CD4-positive, alpha-beta T cell treated with Interleukin-17A for 1 hour (primary cell): ENCODE measurements at regions not wholly inside any gene's neighbourhood (a gene's known extent, or its start where the extent isn't known, plus 50 kb on each side); places are given as distances from the start of the nearest gene placed in this dataset.
"Not testable (repeated sequence)": the region's sequence is repeated elsewhere in the genome, so short reads cannot be mapped to it uniquely, and the experiment has no call there.

Experiments
- DNase-seq: peaks from one replicate; pipeline ENCODE4 v3.0.0-alpha.2; 2020

- DNase-seq, result no peak
Observed at GRCh38 chr21:31449921-31450535, 106.0 kb upstream of the TIAM1 start.

DNA sequence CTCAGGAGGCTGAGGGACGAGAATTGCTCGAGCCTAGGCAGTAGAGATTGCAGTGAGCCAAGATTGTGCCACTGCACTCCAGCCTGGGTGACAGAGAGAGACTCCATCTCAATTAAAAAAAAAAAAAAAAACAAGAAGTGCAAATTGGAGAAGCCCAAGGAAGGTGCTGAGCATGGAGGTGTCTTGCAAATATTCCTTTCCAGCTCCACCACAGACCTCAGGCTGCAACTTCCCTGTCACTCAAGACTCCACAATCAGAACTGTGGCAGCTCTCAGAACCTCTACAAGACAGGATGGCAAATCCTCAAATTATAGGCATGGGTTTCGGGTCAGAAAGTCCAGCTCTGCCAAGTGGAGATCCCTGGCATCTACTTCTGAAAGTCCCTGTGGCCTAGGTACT lies 104.4 kb upstream of the TIAM1 start:
- DNase-seq, result no peak

DNA sequence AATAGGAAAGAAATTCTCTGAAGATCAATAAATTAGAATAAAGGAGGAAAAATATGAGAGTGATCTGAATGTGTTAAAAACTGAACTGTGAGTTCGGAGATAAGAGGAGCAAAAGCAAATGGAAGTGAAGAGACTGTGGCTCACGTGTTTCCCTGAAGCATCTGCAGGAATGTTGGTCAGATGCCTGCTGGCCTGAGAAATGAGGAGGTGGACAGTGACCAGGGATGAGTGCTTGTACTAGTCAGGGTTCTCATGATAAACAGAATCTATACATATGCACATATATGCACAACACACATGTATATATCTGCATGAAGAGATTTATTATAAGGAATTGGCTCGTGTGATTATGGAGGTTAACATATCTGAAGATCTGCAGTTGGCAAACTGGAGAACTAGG lies 103.4 kb upstream of the TIAM1 start:
- DNase-seq, result no peak

DNA sequence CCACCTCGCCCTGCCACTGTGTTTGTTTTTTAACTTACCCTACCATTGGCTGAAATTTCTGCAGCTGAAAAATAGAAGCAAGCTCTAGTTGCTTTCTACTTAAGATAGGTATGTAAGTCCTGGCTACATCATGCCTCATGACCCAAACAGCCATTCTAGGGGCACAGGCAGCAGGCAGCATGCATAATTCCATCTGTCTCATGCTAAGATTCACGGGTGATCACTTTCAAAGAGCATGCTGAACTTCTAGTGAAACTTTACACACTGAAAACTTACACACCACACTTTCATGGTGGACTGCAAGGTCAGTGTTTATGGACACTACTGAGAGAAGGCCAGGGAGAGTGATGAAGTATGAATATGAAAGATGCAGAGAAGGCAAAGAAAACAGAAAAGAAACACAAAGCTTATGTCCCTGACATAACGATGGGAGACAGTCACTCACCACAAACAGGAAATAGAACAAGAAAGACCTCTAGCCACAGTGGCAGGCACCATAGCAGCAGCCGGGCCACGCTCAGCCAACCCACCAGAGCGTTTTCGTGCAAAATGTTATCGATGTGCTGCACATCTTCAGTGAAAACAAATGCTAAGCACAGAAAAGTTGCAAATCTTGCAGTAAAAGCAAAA lies 102.3 kb upstream of the TIAM1 start:
- peak; percentile 49 for DNase-seq

GRCh38 chr21:31445137-31445536 lies 101.1 kb upstream of the TIAM1 start:
- no peak for DNase-seq

DNA sequence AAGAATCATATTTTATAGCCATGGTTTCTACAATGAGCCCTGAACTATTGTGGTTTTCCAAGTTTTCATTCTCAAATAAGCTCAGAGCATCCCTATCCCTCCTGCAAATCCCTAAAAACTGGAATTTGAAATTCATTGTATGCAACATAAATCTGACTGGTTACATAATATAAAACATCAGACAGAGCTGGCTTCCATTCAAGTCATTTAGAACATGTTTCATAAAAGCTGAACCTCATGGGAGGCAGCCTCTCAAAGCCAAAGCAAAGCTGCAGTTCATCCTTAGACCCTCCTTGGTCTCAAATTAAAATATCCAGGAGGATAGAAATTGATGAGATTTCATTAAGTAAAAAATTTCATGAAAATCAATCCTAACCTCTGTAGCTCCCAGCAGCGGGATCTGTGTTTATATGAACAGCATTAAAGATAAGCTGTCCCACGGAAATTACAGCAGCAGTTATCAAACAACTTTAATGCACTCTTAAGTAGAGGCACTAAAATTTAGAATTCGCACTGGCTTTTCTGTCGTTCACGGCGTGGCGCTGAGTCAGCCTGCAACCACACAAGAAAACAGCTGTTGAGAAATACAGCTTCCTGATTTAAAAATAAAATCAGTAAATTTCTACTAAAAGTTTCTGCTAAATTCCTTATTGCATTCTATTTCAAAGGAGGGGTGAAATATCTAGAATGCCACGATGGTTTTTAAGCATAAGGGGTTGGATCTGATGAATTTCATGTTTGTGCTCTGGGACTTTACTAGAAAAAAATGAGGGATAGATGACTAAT lies 99.9 kb upstream of the TIAM1 start:
- no peak for DNase-seq

DNA sequence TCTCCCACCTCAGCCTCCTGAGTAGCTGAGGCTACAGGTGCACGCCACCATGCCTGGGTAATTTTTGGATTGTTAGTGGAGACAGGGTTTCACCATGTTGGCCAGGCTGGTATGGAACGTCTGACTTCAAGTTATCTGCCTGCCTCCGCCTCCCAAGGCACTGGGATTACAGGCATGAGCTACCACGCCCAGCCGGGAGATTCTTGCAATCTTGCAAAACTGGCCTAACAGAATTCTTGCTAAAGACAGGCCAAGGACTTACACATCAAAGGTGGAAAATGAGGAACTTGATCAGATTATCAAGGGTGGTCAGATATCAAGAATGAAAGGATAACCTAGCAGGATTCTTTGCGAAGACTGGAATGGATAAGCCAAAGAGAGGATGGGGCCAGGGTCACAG lies 98.3 kb upstream of the TIAM1 start:
- DNase-seq, result no peak

GRCh38 chr21:31429506-31429905 lies 85.4 kb upstream of the TIAM1 start:
- DNase-seq, result no peak

- no peak for DNase-seq
Observed at GRCh38 chr21:31426235-31426797, 82.3 kb upstream of the TIAM1 start.

DNA sequence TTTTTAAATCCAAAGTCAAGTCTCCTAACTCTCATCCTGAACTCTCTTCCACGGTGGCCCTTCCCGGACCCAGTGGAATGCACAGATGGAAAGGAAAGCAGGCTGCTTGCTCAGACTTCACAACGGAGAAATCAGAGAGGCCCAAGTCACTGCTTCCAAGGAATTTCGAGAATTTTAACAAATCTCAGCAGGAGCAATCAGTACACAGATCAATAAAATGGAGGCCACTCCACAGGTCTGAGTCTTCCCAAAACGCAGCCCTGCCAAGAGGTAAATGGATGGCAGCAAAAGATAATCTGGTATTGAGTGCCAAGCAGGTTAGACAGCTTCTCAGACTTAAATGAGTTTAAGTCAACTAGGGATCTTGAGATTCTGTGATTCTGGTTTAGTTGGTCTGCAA lies 81.1 kb upstream of the TIAM1 start:
- DNase-seq, result no peak

DNA sequence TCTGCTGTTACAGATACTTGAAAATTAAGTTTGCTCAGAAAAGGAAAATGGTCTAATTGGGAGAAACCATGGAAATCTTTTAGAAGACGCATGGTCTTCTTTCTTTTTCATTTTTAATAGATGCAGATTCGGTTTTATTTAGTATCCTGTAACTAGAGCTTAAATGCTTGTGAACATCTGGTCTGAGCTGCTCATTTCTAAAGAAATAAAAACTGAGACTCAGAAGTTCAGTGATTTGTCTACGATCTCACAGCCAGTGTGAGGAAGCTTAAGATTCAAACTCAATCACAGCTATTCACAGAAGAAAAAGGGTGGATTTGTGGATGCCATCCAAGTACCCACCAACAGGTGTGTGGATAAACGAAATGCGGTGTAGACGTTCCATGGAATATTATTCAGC lies 80.0 kb upstream of the TIAM1 start:
- no peak for DNase-seq

DNA sequence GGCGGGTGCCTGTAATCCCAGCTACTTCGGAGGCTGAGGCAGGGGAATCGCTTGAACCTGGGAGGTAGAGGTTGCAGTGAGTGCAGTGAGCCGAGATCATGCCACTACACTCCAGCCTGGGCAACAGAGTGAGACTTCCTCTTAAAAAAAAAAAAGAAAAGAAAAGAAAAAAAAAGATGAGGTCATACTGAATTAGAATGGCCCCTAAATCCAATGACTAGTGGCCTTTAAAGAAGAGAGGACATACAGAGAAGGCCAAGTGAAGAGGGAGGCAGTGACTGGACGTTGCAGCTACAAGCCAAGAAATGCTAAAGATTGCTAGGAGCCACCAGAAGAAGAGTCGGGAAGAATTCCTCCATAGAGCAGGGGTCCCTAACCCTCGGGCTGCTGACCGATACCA lies 76.9 kb upstream of the TIAM1 start:
- DNase-seq, result no peak

- no peak for DNase-seq
Observed at GRCh38 chr21:31420354-31420753, 76.3 kb upstream of the TIAM1 start.

DNA sequence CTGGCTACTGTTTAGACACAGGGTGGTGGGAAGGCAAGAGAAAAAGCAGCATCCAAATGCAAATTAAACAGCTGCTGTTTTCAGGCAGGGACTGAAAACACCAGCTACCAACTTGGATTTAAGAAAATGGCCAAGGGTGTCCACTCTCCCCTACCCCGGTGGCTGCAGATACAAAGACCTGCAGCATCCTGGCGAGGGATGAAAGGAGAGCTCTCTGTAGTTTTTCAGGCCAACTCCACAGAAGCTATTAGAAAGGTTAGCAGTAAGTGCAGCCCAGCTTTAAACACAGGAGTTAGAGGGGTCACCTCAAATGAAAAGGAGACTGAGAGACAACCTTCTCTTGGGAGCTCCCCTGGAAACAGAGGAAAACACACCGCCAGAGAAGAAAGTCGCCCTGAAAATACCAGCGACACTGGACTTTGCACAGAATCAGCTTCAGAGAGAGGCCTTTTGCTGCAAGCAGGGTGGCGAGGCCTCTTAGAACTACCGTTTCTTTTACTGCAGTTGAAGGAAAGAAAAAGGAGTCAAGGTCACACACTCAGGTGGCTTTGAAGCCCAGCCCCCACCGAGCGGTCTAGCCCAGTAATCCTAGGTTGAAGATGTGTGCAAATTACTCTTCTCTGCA lies 74.4 kb upstream of the TIAM1 start:
- no peak for DNase-seq

DNA sequence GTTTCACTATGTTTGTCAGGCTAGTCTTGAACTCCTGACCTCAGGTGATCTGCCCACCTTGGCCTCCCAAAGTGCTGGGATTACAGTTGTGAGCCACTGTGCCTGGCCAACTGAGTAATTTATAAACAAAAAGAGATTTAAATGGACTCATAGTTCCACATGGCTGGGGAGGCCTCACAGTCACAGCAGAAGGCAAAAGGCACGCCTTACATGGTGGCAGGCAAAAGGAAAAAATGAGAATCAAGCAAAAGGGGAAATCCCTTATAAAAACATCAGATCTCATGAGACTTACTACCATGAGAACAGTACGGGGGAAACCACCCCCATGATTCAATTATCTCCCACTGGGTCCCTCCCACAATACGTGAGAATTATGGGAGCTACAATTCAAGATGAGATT lies 73.2 kb upstream of the TIAM1 start:
- not testable (repeated sequence) for DNase-seq

DNA sequence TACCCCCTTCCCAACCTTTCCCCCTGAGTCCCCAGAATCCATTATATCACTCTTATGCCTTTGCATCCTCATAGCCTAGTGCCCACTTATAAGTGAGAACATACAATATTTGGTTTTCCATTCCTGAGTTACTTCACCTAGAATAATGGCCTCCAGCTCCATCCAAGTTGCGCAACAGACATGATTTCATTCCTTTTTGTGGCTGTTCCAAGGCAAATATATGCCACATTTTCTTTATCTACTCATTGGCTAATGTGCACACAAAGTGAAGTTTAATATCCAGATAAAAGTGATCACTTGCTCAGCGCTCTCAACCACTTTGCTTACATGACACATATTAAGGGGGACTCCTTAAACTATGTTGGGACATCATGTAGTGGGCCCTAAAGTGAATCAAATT lies 72.4 kb upstream of the TIAM1 start:
- DNase-seq, result no peak

- no peak for DNase-seq
Observed at GRCh38 chr21:31414263-31415000, 70.4 kb upstream of the TIAM1 start.

- DNase-seq, result no peak
Observed at GRCh38 chr21:31413698-31414097, 69.6 kb upstream of the TIAM1 start.

DNA sequence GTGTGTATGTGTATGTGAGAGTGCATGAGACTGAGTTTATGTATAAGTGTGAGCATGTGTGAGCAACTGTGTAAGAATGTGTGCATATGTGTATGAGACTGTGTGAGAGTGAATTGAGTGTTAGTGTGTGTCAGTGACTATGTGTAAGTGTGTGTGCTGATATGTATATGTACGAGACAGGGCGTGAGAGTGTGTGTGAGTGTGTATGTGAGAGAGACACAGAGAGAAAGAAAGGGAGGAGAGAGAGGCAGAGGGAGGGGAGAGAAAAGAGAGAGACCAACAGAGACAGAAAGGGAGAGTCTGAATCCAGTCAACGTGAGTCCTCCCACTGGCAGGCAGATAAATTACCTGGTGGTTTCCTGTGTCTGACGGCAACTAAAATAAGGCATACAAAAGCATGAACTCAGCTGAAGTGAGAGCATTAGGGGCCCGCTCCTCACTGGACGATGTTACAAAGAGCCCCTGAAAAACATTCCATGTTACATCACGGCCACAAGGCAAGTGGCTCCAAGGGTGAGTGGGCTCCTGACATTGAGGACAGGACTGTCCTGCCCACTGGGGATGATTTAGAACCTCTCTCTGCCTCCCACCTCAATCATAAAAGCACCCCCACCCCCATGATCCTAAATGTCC lies 66.6 kb upstream of the TIAM1 start:
- peak; percentile 29 for DNase-seq

DNA sequence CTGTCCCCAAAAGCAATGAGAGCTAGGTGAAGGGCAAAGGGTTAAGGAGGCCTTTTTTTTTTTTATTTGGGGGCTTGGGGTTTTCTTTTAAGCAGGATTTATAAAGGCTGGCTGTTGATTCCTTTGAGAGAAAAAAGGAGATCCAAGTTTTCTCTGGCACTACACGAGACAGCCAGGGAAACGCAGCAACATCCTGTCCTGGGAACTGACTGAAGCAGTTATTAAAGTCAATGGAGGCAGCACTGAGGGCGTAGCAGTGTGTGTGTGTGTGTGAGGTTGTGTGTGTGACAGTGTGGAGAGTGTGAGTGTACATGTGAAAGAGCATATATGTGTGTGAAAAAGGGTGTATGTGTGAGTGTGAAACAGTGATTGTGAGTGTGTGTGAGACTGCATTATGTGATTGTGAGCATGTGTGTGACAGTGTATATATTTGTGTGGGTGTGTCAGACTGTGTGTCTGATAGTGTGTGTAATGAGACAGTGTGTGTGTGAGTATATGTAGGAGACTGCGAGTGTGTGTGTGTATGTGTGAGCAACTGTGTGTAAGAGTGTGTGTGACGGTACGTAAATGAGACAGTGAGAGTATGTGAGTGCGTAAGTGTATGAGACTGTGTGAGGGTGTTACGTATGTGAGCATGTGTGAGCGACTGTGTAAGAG lies 65.9 kb upstream of the TIAM1 start:
- DNase-seq, result no peak

DNA sequence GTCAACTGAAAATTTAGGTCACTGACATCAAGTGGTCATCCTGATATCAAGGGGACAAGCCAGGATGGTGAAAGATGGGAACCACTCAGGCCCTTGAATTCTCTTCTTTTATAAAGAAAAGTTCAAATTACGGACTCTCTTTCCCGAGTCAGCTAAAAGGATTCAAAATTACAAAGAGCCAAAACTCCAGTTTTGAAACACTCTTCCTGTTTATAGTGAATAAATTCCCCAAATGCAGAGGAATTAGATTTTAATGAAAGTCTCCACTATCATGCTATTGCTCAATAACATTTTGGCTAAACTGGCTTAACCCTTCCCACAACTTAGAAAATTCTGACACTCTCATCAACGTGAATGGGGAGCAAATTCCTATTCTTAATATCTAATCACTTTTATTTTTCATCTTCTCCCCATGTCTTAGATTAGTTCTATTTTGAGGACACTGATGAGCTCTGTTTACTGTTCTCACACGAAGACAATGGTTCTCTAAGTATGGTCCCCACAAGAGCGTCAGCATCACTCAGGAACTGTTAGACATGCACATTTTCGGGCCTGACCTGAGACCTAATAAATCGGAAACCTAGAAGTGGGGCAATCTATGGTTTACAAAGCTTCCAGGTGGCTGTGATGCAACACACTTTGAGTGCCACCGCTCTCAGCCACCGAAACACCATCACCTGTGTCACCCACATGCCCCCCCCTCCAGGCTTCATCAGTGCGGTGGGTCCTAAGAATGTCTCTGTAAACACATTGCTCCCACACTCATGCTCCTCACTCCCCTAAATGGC lies 64.4 kb upstream of the TIAM1 start:
- DNase-seq, result no peak
